ENCODE measurements at regions not wholly inside any gene's neighbourhood (a gene's known extent, or its start where the extent isn't known, plus 50 kb on each side); places are given as distances from the start of the nearest gene placed in this dataset.
A peak's percentile ranks its signal among the peaks of the same experiment; 100 is the strongest.
"Not testable (repeated sequence)": the region's sequence is repeated elsewhere in the genome, so short reads cannot be mapped to it uniquely, and the experiment has no call there.

- WGBS, 2 donors, result 82 to 86% methylated on average over 17 of the region's 17 CpGs
- TF ChIP-seq CTCF (IDR thresholded peaks at IDR 0.05) (no peak), POLR2A (IDR thresholded peaks at IDR 0.05) (no peak)
- Histone ChIP-seq H3K9me3 (no peaks in the 10 kb centered on the region), H3K27ac (no peak overlapping the region), H3K36me3 (ENCODE audit: low read depth, missing control alignments) (no peaks in the 10 kb centered on the region), H3K27me3 (no peaks in the 10 kb centered on the region), H3K4me3 (no peak overlapping the region), H3K4me1 (no peaks in the 10 kb centered on the region)
- intact Hi-C loops (cut with DNase I; ENCODE audit: low total_unique reads), result no loop called here
- DNase-seq, result peak; percentile 31
Observed at GRCh38 chr14:89672636-89673511, 255.8 kb upstream of the FOXN3 start.

DNA sequence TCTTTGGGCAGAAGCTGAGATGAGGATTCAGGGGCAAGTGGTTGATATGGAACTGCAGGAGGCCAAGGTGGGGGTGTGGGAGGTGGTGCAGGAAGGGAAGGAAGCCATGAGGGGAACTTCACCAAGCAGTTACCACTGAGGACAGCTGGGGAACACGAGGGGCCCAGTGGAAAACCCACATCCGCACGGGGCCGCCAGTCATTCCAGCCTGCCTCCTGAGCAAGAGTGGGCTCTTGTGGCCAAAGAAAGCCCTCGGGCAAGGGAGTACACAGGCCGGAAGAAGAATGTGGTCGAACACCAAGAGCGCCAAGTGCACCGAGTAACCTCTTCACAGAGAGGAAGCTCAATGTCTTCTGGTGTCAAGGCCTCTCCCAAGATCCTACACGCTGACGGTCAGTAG lies 252.2 kb upstream of the FOXN3 start:
- H3K27ac ChIP-seq, result no peak overlapping the region
- no peak overlapping the region for H3K4me3 ChIP-seq
- DNase-seq, result no peak
- intact Hi-C loops (cut with DNase I; ENCODE audit: low total_unique reads), result no loop called here
- no peaks in the 10 kb centered on the region for H3K9me3 ChIP-seq
- no peaks in the 10 kb centered on the region for H3K27me3 ChIP-seq
- H3K36me3 ChIP-seq (ENCODE audit: low read depth, missing control alignments), result no peaks in the 10 kb centered on the region
- TF ChIP-seq CTCF (IDR thresholded peaks at IDR 0.05) (no peak), POLR2A (IDR thresholded peaks at IDR 0.05) (no peak)
- 92% methylated on average over 11 of the region's 11 CpGs for WGBS, 2 donors
- H3K4me1 ChIP-seq, result no peaks in the 10 kb centered on the region

DNA sequence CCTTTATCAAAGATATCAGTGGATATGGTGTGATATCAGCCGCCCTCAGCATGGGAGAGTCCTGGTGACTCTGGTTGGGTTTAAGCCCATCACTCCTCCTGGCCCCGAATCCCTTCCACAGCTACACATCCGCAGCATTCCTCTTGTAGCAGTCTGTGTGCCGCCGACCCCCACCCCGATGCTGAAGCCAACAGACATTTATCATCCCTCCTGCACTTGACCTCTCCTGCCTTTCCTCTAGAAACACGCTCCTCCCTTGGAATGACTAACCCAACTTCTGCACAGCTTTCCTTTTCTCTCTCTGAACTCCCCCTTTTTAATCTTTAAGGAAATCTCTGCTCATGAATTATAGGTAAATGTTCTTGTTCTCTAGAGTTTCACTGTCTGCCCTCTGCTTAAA lies 250.9 kb upstream of the FOXN3 start:
- Histone ChIP-seq H3K36me3 (ENCODE audit: low read depth, missing control alignments) (no peaks in the 10 kb centered on the region), H3K27ac (no peak overlapping the region), H3K4me3 (no peak overlapping the region), H3K4me1 (no peaks in the 10 kb centered on the region), H3K27me3 (no peaks in the 10 kb centered on the region), H3K9me3 (no peaks in the 10 kb centered on the region)
- intact Hi-C loops (cut with DNase I; ENCODE audit: low total_unique reads), result no loop called here
- WGBS, 2 donors, result 46 to 54% methylated on average over 7 of the region's 7 CpGs
- no peak for TF ChIP-seq POLR2A (IDR thresholded peaks at IDR 0.05)
- TF ChIP-seq CTCF (IDR thresholded peaks at IDR 0.05), result no peak
- DNase-seq, result no peak

- H3K27me3 ChIP-seq; H3K4me1 ChIP-seq; H3K36me3 ChIP-seq (ENCODE audit: low read depth, missing control alignments); H3K27ac ChIP-seq; H3K9me3 ChIP-seq; intact Hi-C loops (cut with DNase I; ENCODE audit: low total_unique reads); H3K4me3 ChIP-seq; DNase-seq: not testable (repeated sequence)
- 94 to 96% methylated on average over 7 of the region's 7 CpGs for WGBS, 2 donors
Observed at GRCh38 chr14:89665300-89666081, 248.5 kb upstream of the FOXN3 start.

DNA sequence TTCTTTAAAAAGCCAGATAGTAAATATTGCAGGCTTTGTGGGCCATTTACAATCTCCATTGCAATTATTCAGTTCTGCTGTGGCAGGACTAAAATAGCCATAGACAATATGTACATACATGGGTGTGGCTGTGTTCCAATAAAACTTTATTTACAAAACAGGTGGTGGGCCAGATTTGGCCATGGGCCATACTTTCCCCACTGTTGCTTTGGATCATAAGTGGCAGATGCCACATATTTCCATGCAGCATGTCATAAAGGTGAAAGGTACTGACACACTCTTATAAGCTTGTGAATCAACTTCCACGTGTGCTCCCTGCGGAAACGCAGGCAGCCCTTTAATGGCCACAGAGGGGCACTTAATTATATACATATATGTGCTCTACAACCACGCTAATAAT lies 244.4 kb upstream of the FOXN3 start:
- Histone ChIP-seq H3K4me1 (no peaks in the 10 kb centered on the region), H3K9me3 (no peaks in the 10 kb centered on the region), H3K27me3 (no peaks in the 10 kb centered on the region), H3K27ac (no peak overlapping the region), H3K36me3 (ENCODE audit: low read depth, missing control alignments) (no peaks in the 10 kb centered on the region), H3K4me3 (no peak overlapping the region)
- intact Hi-C loops (cut with DNase I; ENCODE audit: low total_unique reads), result no loop called here
- TF ChIP-seq CTCF (IDR thresholded peaks at IDR 0.05) (no peak), POLR2A (IDR thresholded peaks at IDR 0.05) (no peak)
- WGBS, 2 donors, result 92 to 93% methylated on average over 4 of the region's 4 CpGs
- DNase-seq, result no peak

DNA sequence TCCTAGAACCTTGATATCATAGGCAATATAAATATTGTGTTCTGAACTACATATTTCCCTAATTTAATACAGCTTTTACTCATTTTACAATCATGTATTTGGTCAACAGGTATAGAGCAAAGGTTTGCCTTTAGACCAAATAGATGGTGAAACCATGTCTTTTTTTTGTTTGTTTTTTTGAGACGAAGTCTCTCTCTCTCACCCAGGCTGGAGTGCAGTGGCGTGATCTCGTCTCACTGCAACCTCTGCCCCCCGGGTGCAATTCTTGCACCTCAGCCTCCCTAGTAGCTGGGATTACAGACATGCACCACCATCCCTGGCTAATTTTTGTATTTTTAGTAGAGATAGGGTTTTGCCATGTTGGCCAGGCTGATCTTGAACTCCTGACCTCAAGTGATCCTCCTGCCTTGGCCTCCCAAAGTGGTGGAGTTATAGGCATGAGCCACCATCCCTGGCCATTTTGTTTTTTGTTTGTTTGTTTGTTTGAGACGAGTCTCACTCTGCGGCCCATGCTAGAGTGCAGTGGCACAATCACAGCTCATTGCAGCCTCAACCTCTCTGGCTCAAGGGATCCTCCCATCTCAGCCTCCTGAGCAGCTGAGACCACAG lies 243.7 kb upstream of the FOXN3 start:
- H3K36me3 ChIP-seq (ENCODE audit: low read depth, missing control alignments); H3K27me3 ChIP-seq; H3K27ac ChIP-seq; H3K4me1 ChIP-seq; DNase-seq; H3K4me3 ChIP-seq; H3K9me3 ChIP-seq; intact Hi-C loops (cut with DNase I; ENCODE audit: low total_unique reads): not testable (repeated sequence)
- 94% methylated on average over 6 of the region's 6 CpGs for WGBS, 2 donors
